Caki2 (cell line): ENCODE measurements at regions not wholly inside any gene's neighbourhood (a gene's known extent, or its start where the extent isn't known, plus 50 kb on each side); places are given as distances from the start of the nearest gene placed in this dataset.

Experiments
- DNase-seq: peaks from one replicate; pipeline ENCODE4 v3.0.0-alpha.2; 2015; ENCODE audit warnings: low read depth
- in situ Hi-C: cut with HindIII; loops from 2 replicates; pipeline ENCODE4 v1.10.0; 2016; ENCODE audit warnings: low sequenced_read_pairs, low pct_unique_long_range_greater_than_20kb, mixed read lengths

- DNase-seq: no peak
- in situ Hi-C loops: no loop called here
Observed at GRCh38 chr6:126140015-126140414, 153.7 kb downstream of the TRMT11 start.

GRCh38 chr6:126143761-126144251, 157.5 kb downstream of the TRMT11 start:
- in situ Hi-C loops: no loop called here
- DNase-seq: no peak

DNA sequence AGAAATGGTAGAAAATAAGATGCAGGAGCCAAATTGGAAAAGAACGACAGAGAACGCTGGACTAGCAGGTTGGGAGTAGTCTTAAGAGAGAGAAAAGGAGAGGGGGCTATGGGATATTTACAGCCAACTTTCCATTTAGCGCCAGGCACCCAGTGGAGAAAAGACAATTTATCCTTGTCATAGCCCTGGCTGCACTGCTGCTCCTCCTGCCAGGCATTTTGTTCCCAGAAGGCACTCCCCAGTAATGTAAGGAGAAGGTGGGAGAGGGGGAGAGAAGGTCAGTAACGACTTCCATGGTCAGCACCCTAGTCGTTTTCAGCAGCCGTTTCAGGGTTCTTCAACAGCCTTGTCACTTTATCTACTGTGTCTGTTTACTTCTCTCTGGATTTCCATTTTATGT, 159.0 kb downstream of the TRMT11 start:
- in situ Hi-C loops: no loop called here
- no peak for DNase-seq

- in situ Hi-C loops: no loop called here
Observed at GRCh38 chr6:126147291-126147815, 161.0 kb downstream of the TRMT11 start.

GRCh38 chr6:126148853-126149252, 162.5 kb downstream of the TRMT11 start:
- in situ Hi-C loops: no loop called here
- DNase-seq: no peak

More at GRCh38 chr6:126147291-126147815, 161.0 kb downstream of the TRMT11 start:
- no peak for DNase-seq

GRCh38 chr6:126152372-126152745, 166.0 kb downstream of the TRMT11 start:
- DNase-seq: no peak
- in situ Hi-C loops: no loop called here

GRCh38 chr6:126153661-126154060, 167.3 kb downstream of the TRMT11 start:
- no peak for DNase-seq
- in situ Hi-C loops: no loop called here

- DNase-seq: no peak
- in situ Hi-C loops: no loop called here
Observed at GRCh38 chr6:126156973-126157372, 170.6 kb downstream of the TRMT11 start.

GRCh38 chr6:126167726-126168125, 172.2 kb upstream of the CENPW start:
- in situ Hi-C loops: no loop called here
- no peak for DNase-seq

GRCh38 chr6:126170433-126170832, 169.5 kb upstream of the CENPW start:
- in situ Hi-C loops: no loop called here
- no peak for DNase-seq

- in situ Hi-C loops: no loop called here
- no peak for DNase-seq
Observed at GRCh38 chr6:126170978-126171382, 168.9 kb upstream of the CENPW start.

- no peak for DNase-seq
Observed at GRCh38 chr6:126172131-126172530, 167.8 kb upstream of the CENPW start.

GRCh38 chr6:126173265-126173664, 166.7 kb upstream of the CENPW start:
- in situ Hi-C loops: no loop called here
- DNase-seq: no peak

More at GRCh38 chr6:126172131-126172530, 167.8 kb upstream of the CENPW start:
- in situ Hi-C loops: no loop called here

- in situ Hi-C loops: no loop called here
- DNase-seq: no peak
Observed at GRCh38 chr6:126174697-126175096, 165.2 kb upstream of the CENPW start.

GRCh38 chr6:126175251-126175650, 164.7 kb upstream of the CENPW start:
- in situ Hi-C loops: no loop called here
- DNase-seq: no peak

DNA sequence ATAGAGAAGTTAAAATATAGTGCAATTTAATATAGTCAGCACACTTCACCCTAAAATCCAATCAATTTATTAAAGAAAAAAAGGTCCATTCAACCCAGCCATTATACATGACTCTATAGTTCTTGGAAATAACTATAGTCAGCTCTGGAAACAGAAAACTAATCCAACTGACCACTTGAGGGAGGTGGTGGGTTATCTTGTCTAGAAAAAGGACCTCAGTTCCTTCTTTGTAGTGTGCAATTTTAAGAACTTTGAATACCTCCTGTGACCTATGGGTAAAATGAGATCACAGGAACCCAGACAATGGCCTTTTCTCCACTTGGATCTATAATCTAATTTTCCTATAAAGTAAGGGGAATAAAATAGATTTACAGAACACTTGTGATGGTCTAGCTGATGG, 163.6 kb upstream of the CENPW start:
- in situ Hi-C loops: no loop called here
- DNase-seq: peak; percentile 17

DNA sequence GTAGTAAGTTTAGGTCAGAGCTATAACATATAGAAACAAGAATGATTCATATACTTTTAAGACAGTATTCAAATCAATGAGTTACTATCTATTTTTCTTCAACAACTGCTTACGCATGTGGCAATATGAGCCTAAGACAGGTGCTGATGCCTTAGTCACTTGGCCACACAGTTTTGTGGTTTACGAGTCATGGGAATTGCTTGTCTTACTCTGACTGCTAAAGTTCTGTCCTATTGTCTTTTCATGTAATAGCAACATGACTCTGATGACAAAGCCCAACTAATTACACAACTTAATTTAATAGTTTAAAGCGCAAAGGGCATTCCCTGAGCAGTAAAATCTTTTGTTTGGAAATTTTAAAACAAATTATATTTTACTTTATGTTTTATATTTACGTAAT, 159.3 kb upstream of the CENPW start:
- in situ Hi-C loops: no loop called here

DNA sequence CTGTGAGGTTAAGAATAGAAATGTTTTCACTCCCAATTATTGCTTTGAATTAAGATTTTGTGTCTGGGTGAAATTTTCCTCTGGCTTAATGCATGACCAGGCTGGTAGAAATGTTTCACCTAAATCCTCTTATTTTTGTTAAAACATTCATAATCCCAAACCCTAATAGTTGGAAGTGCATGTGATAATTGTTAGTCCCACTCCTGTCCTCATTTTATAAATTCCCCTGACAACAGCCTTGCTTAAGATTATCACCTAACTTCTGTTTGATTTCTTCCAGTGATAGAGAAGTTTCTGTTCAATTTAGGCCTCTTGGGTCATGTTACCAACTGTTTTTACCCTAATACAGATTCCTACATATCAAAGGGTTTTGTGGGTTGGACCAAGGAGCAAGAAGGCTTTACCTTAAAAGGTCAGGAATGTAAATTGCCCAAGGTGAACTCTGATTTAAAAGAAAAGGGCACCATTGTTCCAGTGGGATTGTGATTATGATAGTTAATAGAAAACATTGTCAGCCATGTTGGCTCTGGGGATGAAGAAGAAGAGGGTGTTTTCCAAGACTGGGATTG, 158.7 kb upstream of the CENPW start:
- in situ Hi-C loops: no loop called here
- no peak for DNase-seq

More for the DNA sequence above, 159.3 kb upstream of the CENPW start:
- DNase-seq: peak; percentile 75

DNA sequence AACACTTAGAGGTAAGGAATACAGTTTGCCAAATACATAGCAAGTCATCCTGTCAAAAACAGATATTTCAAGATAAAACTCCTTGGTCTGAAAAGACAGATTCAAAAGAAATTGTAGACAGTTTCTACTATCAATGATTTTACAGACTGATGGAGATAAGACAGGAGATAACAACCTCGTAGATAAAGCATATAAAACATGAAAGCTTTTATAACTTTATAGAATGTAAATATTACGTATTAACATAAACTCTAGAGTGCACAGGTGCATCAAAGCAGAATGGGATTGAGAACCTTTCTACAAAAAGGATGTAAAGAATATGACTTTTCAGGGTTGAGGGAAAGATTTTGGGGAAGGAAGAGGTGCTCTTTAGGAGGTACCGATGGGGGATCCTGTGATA, 158.0 kb upstream of the CENPW start:
- DNase-seq: no peak
- in situ Hi-C loops: no loop called here

- in situ Hi-C loops: no loop called here
- DNase-seq: peak; percentile 78
Observed at GRCh38 chr6:126182650-126183311, 157.1 kb upstream of the CENPW start.
